Lung (tissue), 11 donors: ENCODE measurements at regions not wholly inside any gene's neighbourhood (a gene's known extent, or its start where the extent isn't known, plus 50 kb on each side); places are given as distances from the start of the nearest gene placed in this dataset.

Source experiments
- ATAC-seq: fragments of 200-7000 bp; cut with Tn5 transposase; one replicate; pipeline ENCODE4 v1.9.1; 2020; ENCODE audit warnings: moderate number of reproducible peaks; ENCODE audit not compliant: insufficient read depth, low FRiP score
- DNase-seq, 3 donors: peaks; one replicate each; pipeline ENCODE4 v3.0.0-alpha.2; 2013 to 2017
- H3K27ac ChIP-seq, 2 donors: one replicate each; pipeline ENCODE4 v1.5.1; 2013; ENCODE audit warnings: mild to moderate bottlenecking in 2 of 2, moderate library complexity in 2 of 2, control low read depth in 1 of 2, inconsistent platforms in 1 of 2, low read depth in 1 of 2, low read length in 1 of 2
- H3K27me3 ChIP-seq, 3 donors: one replicate each; pipeline ENCODE4 v1.5.1; 2013; ENCODE audit warnings: low read length in 2 of 3; ENCODE audit not compliant: control insufficient read depth in 3 of 3, insufficient read depth in 3 of 3
- H3K36me3 ChIP-seq, 4 donors: one replicate each; pipeline ENCODE4 v1.5.1; 2013; ENCODE audit warnings: low read length in 4 of 4, mild to moderate bottlenecking in 1 of 4, moderate library complexity in 1 of 4; ENCODE audit not compliant: control insufficient read depth in 4 of 4, insufficient read depth in 4 of 4
- H3K4me1 ChIP-seq, 5 donors: one replicate each; pipeline ENCODE4 v1.5.1; 2013; ENCODE audit warnings: low read length in 5 of 5, mild to moderate bottlenecking in 2 of 5, moderate library complexity in 1 of 5; ENCODE audit not compliant: control insufficient read depth in 5 of 5, insufficient read depth in 5 of 5
- H3K4me3 ChIP-seq: one replicate; pipeline ENCODE4 v1.5.1; 2013; ENCODE audit warnings: mild to moderate bottlenecking, control low read depth, moderate library complexity
- H3K9ac ChIP-seq, 2 donors: one replicate each; pipeline ENCODE4 v1.5.1; 2013; ENCODE audit warnings: low read length in 2 of 2, control low read depth in 1 of 2; ENCODE audit not compliant: insufficient read depth in 1 of 2
- H3K9me3 ChIP-seq, 4 donors: one replicate each; pipeline ENCODE4 v1.5.1; 2013; ENCODE audit warnings: low read length in 3 of 4, mild to moderate bottlenecking in 1 of 4, moderate library complexity in 1 of 4; ENCODE audit not compliant: control insufficient read depth in 4 of 4, insufficient read depth in 3 of 4
- WGBS, 2 donors: extraction: QIAGEN DNeasy Blood & Tissue Kit; methylation state at CpG; one replicate each; pipeline ENCODE4 v1.1.7; 2013; 5-methylcytosine and 5-hydroxymethylcytosine counted together
- TF ChIP-seq, protein P1 (sequence below): IDR thresholded peaks from 2 replicates; pipeline ENCODE4 v1.5.1; 2012; ENCODE audit warnings: mild to moderate bottlenecking; ENCODE audit errors: control extremely low read depth, extremely low read depth
- donor health status: control.
- donor health status: control.
- donor health status: Bipolar disorder and iron deficiency.
- donor health status: healthy.
- donor health status: DM: yes; HTN: yes; CAD: no.

DNA sequence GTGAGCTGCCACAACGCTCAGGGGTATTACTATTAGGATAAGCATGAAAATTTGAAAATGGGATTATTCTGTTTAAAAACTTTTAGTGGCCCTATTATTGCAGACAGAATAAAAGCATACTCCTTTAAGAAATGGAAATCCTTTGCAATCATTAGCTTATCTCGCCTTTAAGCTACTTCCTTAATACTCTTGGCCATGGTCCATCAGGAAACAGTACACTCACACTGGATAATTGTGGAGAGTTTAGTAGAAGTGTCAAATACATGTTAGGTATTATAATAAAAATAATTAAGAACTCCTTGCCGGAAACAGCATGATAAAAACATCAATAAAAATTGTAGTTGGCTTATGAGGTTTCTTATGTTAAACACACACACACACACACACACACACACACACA lies 100.4 kb upstream of the PPFIA2 start:
- TF ChIP-seq, protein P1, sequence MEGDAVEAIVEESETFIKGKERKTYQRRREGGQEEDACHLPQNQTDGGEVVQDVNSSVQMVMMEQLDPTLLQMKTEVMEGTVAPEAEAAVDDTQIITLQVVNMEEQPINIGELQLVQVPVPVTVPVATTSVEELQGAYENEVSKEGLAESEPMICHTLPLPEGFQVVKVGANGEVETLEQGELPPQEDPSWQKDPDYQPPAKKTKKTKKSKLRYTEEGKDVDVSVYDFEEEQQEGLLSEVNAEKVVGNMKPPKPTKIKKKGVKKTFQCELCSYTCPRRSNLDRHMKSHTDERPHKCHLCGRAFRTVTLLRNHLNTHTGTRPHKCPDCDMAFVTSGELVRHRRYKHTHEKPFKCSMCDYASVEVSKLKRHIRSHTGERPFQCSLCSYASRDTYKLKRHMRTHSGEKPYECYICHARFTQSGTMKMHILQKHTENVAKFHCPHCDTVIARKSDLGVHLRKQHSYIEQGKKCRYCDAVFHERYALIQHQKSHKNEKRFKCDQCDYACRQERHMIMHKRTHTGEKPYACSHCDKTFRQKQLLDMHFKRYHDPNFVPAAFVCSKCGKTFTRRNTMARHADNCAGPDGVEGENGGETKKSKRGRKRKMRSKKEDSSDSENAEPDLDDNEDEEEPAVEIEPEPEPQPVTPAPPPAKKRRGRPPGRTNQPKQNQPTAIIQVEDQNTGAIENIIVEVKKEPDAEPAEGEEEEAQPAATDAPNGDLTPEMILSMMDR, result no peak
- peak in 2 of 3 donors; percentile 1 to 30 for DNase-seq
- no peaks in the 10 kb centered on the region for H3K4me1 ChIP-seq
- no peaks in the 10 kb centered on the region for H3K36me3 ChIP-seq
- no peaks in the 10 kb centered on the region for H3K27me3 ChIP-seq
- H3K27ac ChIP-seq, result no peak overlapping the region
- H3K4me3 ChIP-seq, result no peak overlapping the region
- no peak for ATAC-seq
- 16 to 17% methylated on average over 3 of the region's 3 CpGs for WGBS, 2 donors
- H3K9ac ChIP-seq, result no peak overlapping the region
- H3K9me3 ChIP-seq, result no peaks in the 10 kb centered on the region

- TF ChIP-seq, protein P1, result no peak
- Histone ChIP-seq H3K27ac (no peak overlapping the region), H3K36me3 (no peaks in the 10 kb centered on the region), H3K27me3 (no peaks in the 10 kb centered on the region), H3K9ac (no peak overlapping the region), H3K9me3 (no peaks in the 10 kb centered on the region), H3K4me1 (no peaks in the 10 kb centered on the region), H3K4me3 (no peak overlapping the region)
- DNase-seq (no peak), ATAC-seq (no peak)
Observed at GRCh38 chr12:81843599-81843998, 84.4 kb upstream of the PPFIA2 start.

DNA sequence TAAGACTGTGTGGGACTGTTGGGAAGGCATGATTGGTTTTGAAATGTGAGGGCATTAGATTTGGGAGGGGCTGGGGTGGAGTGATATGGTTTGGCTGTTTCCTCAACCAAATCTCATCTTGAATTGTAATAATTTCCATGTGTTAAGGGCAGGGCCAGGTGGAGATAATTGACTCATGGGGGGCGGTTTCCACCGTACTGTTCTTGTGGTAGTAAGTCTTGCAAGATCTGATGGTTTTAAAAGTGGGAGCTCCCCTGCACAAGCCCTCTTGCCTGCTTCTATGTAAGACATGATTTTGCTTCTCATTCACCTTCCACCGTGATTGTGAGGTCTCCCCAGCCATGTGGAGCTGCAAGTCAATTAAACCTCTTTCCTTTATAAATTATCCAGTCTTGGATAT lies 76.6 kb upstream of the PPFIA2 start:
- H3K4me1 ChIP-seq, result no peaks in the 10 kb centered on the region
- no peaks in the 10 kb centered on the region for H3K9me3 ChIP-seq
- no peak overlapping the region for H3K27ac ChIP-seq
- no peaks in the 10 kb centered on the region for H3K27me3 ChIP-seq
- TF ChIP-seq, protein P1, result no peak
- no peak for ATAC-seq
- no peak overlapping the region for H3K9ac ChIP-seq
- WGBS, 2 donors, result 87 to 92% methylated on average over 3 of the region's 3 CpGs
- no peaks in the 10 kb centered on the region for H3K36me3 ChIP-seq
- DNase-seq, result no peak
- H3K4me3 ChIP-seq, result no peak overlapping the region

DNA sequence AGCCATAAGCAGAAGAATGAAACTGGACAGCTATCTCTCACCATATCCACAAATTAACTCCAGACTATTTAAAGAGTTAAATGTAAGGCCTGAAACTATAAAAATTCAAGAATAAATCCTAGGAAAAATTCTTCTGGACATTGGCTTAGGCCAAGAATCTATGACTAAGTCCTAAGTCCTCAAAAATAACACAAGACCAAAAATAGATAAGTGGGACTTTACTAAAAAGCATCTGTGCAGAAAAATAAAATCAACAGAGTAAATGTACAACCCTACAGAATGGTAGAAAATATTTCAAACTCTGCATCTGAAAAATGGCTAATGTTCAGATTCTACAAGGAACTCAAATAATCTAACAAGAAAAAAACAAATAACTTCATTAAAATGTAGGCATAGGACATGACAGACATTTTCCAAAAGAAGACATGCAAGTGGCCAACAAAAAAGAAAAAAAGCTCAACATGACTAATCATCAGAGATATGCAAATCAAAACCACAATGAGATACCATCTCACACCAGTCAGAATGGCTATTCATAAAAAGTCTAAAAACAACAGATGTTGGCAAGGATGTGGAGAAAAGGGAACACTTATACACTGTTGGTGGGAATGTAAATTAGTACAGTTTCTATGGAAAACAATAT lies 61.0 kb upstream of the PPFIA2 start:
- H3K36me3 ChIP-seq, result no peaks in the 10 kb centered on the region
- H3K27ac ChIP-seq, result no peak overlapping the region
- no peaks in the 10 kb centered on the region for H3K4me1 ChIP-seq
- no peaks in the 10 kb centered on the region for H3K9me3 ChIP-seq
- H3K27me3 ChIP-seq, result no peaks in the 10 kb centered on the region
- no peak for DNase-seq
- H3K9ac ChIP-seq, result no peak overlapping the region
- ATAC-seq, result no peak
- no peak overlapping the region for H3K4me3 ChIP-seq
- TF ChIP-seq, protein P1, result no peak
